PC-9 (cell line): ENCODE measurements at regions not wholly inside any gene's neighbourhood (a gene's known extent, or its start where the extent isn't known, plus 50 kb on each side); places are given as distances from the start of the nearest gene placed in this dataset.

ENCODE experiments used
- BruUV-seq: library from RNA; stranded (reverse); fragments of 400-500 nt; replicated peaks from 2 replicates; lab custom pipeline; 2021; lab: Mats Ljungman, UMichigan
- CTCF ChIA-PET: fragments of 300-600 bp; sonication (Branson Sonifier 250); formaldehyde crosslinking; loops from one replicate; lab custom pipeline; 2022; ENCODE audit warnings: antibody characterized with exemption; lab: Charles Lee
- POLR2A ChIA-PET: fragments of 300-600 bp; sonication (Branson Sonifier 250); formaldehyde crosslinking; loops from one replicate; lab custom pipeline; 2022; ENCODE audit warnings: antibody characterized with exemption; ENCODE audit not compliant: unreplicated experiment; lab: Charles Lee
- DNase-seq, 2 experiments: peaks; one replicate each; pipeline versions ENCODE4 v3.0.0 to v3.0.0-alpha.2; 2015 to 2022; ENCODE audit warnings: mixed read lengths in 1 of 2
- H2AFZ ChIP-seq: fragments of 200-600 bp; sonication (generic); 2 replicates; pipeline ENCODE4 v1.8.1; 2017; ENCODE audit warnings: antibody characterized with exemption
- H3F3A ChIP-seq: fragments of 200-600 bp; sonication (generic); 2 replicates; pipeline ENCODE4 v1.8.1; 2017; ENCODE audit warnings: antibody characterized with exemption, mild to moderate bottlenecking, low read depth; ENCODE audit not compliant: insufficient read depth
- H3K27ac ChIP-seq: fragments of 200-600 bp; sonication (generic); 2 replicates; pipeline ENCODE4 v1.6.1; 2016; ENCODE audit warnings: mixed run types
- H3K27me3 ChIP-seq: fragments of 200-600 bp; sonication (generic); 2 replicates; pipeline ENCODE4 v1.6.1; 2016; ENCODE audit warnings: low read depth, mixed run types; ENCODE audit not compliant: insufficient read depth
- H3K36me3 ChIP-seq: fragments of 200-600 bp; sonication (generic); 2 replicates; pipeline ENCODE4 v1.6.1; 2016; ENCODE audit warnings: low read depth, mixed run types
- H3K4me1 ChIP-seq: fragments of 200-600 bp; sonication (generic); replicated peaks from 2 replicates; pipeline ENCODE4 v1.6.1; 2016; ENCODE audit warnings: mixed run types; ENCODE audit not compliant: insufficient read depth
- H3K4me2 ChIP-seq: fragments of 200-600 bp; sonication (generic); 2 replicates; pipeline ENCODE4 v1.6.1; 2017; ENCODE audit warnings: mixed run types
- H3K4me3 ChIP-seq: fragments of 200-600 bp; sonication (generic); 2 replicates; pipeline ENCODE4 v1.6.1; 2016; ENCODE audit warnings: mixed run types
- H3K79me2 ChIP-seq: fragments of 200-600 bp; sonication (generic); 2 replicates; pipeline ENCODE4 v1.6.1; 2017; ENCODE audit warnings: low read depth, mixed run types
- H3K9me2 ChIP-seq: fragments of 200-600 bp; sonication (generic); 2 replicates; pipeline ENCODE4 v1.8.1; 2017; ENCODE audit warnings: mild to moderate bottlenecking; ENCODE audit not compliant: insufficient read depth
- H3K9me3 ChIP-seq: fragments of 200-600 bp; sonication (generic); 2 replicates; pipeline ENCODE4 v1.8.1; 2016; ENCODE audit warnings: low read depth; ENCODE audit not compliant: insufficient read depth
- H4K20me1 ChIP-seq: fragments of 200-600 bp; sonication (generic); 2 replicates; pipeline ENCODE4 v1.8.1; 2017; ENCODE audit not compliant: insufficient read depth
- CTCF ChIP-seq: fragments of 200-600 bp; sonication (generic); conservative IDR thresholded peaks from 2 replicates; pipeline ENCODE4 v1.6.1; 2017; ENCODE audit warnings: mixed run types, antibody characterized with exemption, mild to moderate bottlenecking, moderate library complexity
- EZH2 ChIP-seq: fragments of 200-600 bp; sonication (generic); IDR thresholded peaks from 2 replicates; pipeline ENCODE4 v1.8.0; 2017; ENCODE audit warnings: antibody characterized with exemption, low read depth
- intact Hi-C: fragments of 100-400 bp; cut with micrococcal nuclease; formaldehyde crosslinking; loops from one replicate; pipeline ENCODE4 v1.10.0; 2022; ENCODE audit not compliant: unreplicated experiment

DNA sequence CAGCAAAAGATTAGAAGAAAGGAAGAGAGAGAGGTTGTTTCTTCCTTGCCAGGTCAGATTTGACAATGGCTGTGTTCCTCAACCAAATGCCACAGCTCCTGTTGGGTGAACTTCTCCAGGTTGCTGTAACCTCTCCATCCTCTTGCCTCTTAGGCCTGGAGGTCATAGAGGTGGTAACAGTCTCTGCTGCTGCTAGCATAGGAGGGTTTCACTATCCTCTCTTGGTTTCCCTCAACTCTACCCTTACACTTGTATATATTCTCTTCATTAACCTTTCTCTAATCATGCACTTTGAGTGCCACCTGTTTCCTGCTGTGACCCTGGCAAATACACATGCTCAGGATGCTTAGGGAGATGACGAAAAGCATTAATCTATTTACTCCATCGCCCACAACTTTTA lies 67.7 kb upstream of the HIF1A start:
- no peaks in the 10 kb centered on the region for H3K27me3 ChIP-seq
- POLR2A ChIA-PET = no interaction called here
- intact Hi-C loops = no loop called here
- H3K27ac ChIP-seq = no peak overlapping the region
- H3K9me2 ChIP-seq = no peaks in the 10 kb centered on the region
- no peak overlapping the region for H3K4me3 ChIP-seq
- no peaks in the 10 kb centered on the region for H3K36me3 ChIP-seq
- CTCF ChIA-PET = no interaction called here
- H3K4me1 ChIP-seq = peaks cover 11% of the 10 kb centered on the region; the same call in 1 of the 2 replicates
- no peak for TF ChIP-seq CTCF
- no peak for TF ChIP-seq EZH2
- no peak overlapping the region for H2AFZ ChIP-seq
- H3K79me2 ChIP-seq = no peaks in the 10 kb centered on the region
- H4K20me1 ChIP-seq = no peaks in the 10 kb centered on the region
- BruUV-seq = no TSS peak
- no peaks in the 10 kb centered on the region for H3K9me3 ChIP-seq
- H3F3A ChIP-seq = no peaks in the 10 kb centered on the region
- no peak overlapping the region for H3K4me2 ChIP-seq
- DNase-seq = no peak

DNA sequence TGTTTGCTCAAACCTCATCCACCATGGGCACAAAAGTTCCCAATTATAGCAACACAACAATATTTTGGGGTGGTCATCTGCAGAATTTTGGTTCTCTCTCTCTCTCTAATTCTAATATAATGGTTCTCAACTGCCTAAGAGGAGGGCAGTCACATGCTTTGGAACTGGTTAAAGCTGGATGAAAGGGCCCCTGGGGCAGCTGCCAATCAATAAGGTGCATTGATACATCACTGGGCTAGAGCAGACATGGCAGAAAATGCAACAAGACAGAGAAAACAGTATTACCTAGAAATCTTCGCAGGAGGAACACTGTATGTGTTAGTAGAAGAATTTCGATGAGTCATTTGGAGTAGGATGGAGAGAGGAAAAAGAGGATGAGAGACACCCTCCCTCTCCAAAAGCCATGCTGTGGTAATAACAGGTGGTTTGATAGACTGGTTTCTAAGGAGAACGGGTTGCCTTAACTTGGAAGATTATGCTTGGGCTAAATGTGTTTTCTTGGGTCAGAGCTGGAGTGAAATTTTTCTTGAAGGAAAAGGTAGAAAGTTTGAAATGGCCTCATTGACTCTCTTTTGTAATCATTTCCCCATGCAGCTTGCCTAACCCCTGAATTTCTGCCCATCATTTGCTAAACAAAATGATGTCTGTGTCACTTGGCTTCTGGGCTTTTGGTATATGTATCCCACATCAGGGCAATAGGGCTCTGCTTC lies 67.1 kb upstream of the HIF1A start:
- CTCF ChIA-PET = no interaction called here

DNA sequence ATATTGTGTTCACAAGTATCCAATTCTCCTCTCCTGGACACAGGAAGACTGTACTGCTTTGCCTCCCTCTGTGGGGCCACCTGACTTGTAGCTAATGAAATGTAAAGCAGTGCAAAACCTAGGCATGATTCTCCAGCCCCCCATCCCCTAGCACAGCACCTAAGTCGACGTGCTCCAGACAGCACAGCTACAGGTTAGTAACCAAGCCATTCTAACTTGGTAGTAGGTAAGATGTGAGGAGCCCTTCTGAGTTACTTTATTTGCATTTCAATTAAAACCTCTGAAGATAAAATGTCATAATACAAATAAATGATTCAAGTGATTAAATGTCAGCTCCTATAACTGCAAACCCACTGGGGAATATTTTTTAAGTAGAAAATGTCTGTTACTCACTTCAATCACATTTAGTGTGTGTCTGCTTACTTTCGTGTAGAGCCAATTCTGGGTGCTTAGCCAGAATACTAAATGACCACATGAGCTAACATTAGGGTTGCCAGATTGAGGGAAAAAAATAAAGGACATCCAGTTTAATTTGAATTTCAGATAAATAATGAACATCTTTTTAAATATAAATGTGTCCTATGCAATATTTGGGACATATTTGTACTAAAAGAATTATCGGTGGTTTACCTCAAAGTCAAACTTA lies 64.8 kb upstream of the HIF1A start:
- no peak for DNase-seq
- H3K36me3 ChIP-seq = no peaks in the 10 kb centered on the region
- H3K4me2 ChIP-seq = no peak overlapping the region
- no peak for TF ChIP-seq EZH2
- no peaks in the 10 kb centered on the region for H3K9me2 ChIP-seq
- BruUV-seq = no TSS peak
- no peaks in the 10 kb centered on the region for H3F3A ChIP-seq
- H3K79me2 ChIP-seq = no peaks in the 10 kb centered on the region
- POLR2A ChIA-PET = no interaction called here
- intact Hi-C loops = no loop called here
- no peaks in the 10 kb centered on the region for H3K9me3 ChIP-seq
- no peak overlapping the region for H3K4me3 ChIP-seq
- no peaks in the 10 kb centered on the region for H4K20me1 ChIP-seq
- 0 out of 2 replicates have a peak, but pooled peaks cover under 1% of the 10 kb centered on the region for H3K4me1 ChIP-seq
- H2AFZ ChIP-seq = no peak overlapping the region
- CTCF ChIA-PET = no interaction called here
- no peak overlapping the region for H3K27ac ChIP-seq
- H3K27me3 ChIP-seq = no peaks in the 10 kb centered on the region

More for the DNA sequence above, 67.1 kb upstream of the HIF1A start:
- no TSS peak for BruUV-seq
- no peak overlapping the region for H3K4me3 ChIP-seq
- H3K4me1 ChIP-seq = peaks cover 11% of the 10 kb centered on the region; the same call in 1 of the 2 replicates
- DNase-seq = no peak
- POLR2A ChIA-PET = interaction anchor here (0.6 kb wide), 1 partner anchor 91 kb away, joined by 8 read pairs; no protein-coding TSS in a partner anchor
- H3K9me3 ChIP-seq = no peaks in the 10 kb centered on the region
- intact Hi-C loops = no loop called here
- H3K79me2 ChIP-seq = no peaks in the 10 kb centered on the region
- no peaks in the 10 kb centered on the region for H3K9me2 ChIP-seq
- no peak overlapping the region for H3K4me2 ChIP-seq
- H4K20me1 ChIP-seq = no peaks in the 10 kb centered on the region
- no peaks in the 10 kb centered on the region for H3K27me3 ChIP-seq
- H3F3A ChIP-seq = no peaks in the 10 kb centered on the region
- TF ChIP-seq EZH2 (no peak), CTCF (no peak)
- no peak overlapping the region for H3K27ac ChIP-seq
- H3K36me3 ChIP-seq = no peaks in the 10 kb centered on the region
- H2AFZ ChIP-seq = no peak overlapping the region
